ENCODE measurements at regions not wholly inside any gene's neighbourhood (a gene's known extent, or its start where the extent isn't known, plus 50 kb on each side); places are given as distances from the start of the nearest gene placed in this dataset.

GRCh38 chr6:119575721-119576120, 226.2 kb upstream of the MAN1A1 start:
- no peak for DNase-seq

GRCh38 chr6:119568580-119568979, 219.0 kb upstream of the MAN1A1 start:
- DNase-seq, result no peak

- no peak for DNase-seq
These were observed 217.1 kb upstream of the MAN1A1 start for GRCh38 chr6:119566546-119567260.

DNA sequence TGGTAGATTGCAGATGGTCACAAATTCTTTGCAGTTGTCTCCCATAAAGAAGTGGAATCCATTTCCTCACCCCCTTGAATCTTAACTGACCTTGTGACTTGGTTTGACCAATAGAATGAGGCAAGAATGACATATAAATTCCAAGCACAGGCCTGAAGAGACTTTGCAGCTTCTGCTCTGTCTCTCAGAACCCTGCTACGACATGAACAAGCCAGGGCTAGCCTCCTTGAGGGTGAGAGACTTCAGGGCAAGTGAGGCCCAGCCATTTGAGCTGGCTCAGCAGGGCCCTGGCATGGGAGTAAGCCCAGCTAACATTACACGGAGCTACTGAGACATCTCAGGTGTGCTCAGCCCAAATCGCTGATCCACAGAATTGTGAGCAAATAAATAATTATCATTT, 216.3 kb upstream of the MAN1A1 start:
- no peak for DNase-seq

DNA sequence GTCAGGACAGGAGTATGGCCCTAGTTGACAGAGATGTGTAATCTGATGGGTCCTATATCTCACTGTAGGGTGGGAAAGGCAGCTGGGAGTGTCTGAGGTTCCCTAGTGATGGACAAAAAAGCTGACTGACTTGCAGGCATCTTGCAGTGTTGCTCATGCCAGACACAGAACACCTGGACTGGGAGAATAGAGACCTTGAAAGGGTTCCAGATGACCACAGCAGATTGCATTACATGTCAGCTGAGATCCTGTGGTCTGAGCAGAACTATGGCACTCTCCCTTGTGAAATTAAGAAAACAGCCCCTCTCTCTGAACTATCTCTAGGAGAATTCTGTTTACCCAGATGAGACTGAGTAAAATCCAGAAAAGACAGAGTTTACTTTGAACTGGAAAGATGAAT, 212.6 kb upstream of the MAN1A1 start:
- no peak for DNase-seq

GRCh38 chr6:119559586-119559985, 210.0 kb upstream of the MAN1A1 start:
- DNase-seq, result no peak

DNA sequence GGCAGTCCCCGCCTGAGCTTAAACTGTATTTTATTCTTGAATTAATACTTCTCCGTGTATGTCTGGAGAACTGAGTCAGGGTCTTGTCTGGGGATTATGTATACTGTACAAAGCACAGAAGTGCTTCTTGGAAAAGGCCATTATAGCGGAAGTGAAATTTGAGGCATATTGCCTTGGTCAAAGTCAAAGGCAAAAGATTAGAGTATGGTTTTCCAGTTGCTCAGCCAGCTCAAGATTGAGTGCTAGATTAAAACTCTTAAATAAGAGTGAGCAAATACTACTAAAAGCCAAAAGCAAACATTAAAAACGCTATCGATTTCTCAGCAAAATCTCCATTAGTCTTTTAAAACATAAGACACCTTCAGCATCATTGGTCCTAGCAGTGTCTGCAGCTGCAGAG, 207.7 kb upstream of the MAN1A1 start:
- DNase-seq, result no peak

DNA sequence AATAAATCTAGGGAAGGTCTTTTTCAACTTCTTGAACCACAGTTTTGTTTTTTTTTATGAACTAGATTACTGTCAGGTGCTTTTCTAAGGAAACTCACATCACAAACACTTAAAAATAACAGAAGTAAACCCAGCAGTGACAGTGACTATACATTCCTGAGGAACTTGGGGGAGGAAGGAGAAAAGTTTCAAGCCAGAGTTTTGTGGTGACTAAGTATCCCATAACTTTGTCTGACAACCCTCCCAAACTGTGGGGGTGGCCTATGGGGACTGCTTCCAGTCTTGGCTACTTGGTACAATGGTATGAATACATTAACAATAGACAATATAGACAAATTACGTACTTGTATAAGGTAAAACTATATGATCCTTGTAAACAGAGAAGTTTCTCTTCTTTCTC, 202.5 kb upstream of the MAN1A1 start:
- no peak for DNase-seq

DNA sequence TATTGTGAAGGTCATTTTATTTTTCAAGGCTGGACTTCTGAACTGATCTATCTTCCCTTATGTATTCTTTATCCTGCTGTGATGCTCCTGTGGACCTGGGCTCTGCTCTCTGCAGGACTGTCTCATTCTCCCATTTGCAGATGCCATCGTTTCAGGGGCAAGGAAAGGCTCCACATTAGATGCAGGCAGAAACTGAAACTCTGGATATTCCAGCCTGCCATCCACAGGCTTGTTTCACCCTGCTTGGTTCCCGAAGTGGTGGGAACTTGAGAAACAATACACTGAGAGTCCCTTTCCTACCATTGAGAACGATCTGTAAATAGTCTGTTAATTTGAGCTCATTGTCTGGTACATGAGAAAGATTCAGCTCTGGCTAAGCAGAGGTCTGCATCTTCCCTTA, 197.5 kb upstream of the MAN1A1 start:
- no peak for DNase-seq

GRCh38 chr6:119545245-119545644, 195.7 kb upstream of the MAN1A1 start:
- no peak for DNase-seq

DNA sequence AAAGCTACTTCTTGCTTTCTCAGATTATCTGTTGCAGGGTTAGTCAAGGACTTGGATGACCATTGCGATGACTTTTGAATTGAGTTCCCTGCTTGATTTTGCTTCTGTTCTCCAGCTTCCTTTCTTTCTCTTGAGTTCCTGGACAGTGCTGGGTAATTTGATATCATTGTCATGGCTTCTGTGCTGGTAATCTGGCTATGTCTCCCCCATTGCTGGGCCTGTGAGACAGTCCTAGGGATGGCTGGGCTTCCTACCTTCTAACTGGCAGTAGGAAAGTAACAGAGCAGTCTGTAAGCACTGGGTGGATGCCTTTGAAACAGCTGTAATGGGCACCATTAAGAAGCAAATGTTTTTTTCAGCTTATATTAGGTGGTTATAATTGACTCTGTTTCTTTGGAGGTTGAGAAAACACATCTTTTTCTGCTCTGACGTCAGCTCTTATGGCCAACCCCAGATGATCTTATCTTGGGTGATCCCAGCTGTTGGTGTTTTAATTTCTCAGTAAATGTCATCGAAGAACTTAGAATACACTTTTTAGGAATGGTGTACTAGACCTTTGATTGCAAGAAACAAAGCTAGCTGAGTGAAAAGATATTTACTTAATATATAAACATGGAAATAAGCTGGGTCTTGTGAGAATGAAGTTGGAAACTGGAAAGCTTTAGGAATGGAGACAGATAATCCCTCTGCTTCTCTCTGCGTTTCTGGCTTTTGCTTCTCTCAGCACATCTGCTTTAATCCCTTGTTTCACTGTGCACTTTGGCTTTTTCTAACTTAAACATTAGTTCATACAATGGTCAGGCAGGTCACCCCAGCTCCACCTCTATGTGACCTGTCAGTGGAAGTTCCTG, 195.0 kb upstream of the MAN1A1 start:
- no peak for DNase-seq

DNA sequence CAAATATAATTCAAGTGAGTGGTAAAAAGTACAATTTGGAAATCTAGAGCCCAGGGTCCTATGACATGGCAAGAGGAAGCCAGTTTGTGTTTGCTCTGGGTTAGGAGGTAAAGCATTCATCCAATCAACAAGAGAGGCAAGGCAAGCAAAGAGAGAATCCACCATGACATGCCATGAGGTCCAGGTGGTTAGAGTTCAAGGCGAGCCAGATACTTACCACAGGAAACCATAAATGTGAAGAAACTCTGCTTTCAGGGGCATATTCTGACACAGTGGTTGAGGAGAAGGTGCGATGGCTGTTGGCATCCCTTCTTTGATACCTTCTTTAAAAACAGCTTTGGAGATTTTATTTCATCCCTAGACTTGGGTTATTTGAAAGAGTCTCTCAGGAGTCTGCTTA, 193.8 kb upstream of the MAN1A1 start:
- no peak for DNase-seq

- no peak for DNase-seq
These were observed 192.5 kb upstream of the MAN1A1 start for GRCh38 chr6:119542037-119542436.

GRCh38 chr6:119541132-119541905, 191.8 kb upstream of the MAN1A1 start:
- no peak for DNase-seq

GRCh38 chr6:119540417-119540816, 190.9 kb upstream of the MAN1A1 start:
- no peak for DNase-seq

GRCh38 chr6:119539066-119539746, 189.6 kb upstream of the MAN1A1 start:
- DNase-seq, result no peak

DNA sequence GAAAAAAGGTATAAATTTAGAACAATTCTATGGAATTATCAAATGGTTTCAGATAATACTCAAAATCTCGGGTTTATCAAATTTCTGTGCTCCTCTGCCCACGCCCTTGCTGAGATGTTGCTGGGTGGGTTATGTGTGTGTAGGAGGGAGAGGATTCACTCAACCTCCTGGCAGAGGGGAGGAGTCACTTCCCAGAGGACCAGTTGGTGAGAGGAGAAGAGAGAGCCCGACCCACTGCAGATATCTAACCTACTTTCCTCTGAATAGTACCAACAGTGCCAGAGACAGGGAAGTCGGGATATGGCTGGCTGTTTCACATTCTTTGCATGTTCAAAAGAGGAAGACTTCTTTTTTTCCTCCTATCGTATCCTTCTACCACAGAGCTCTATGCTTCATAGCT, 187.1 kb upstream of the MAN1A1 start:
- no peak for DNase-seq

- DNase-seq, result no peak
These were observed 185.8 kb upstream of the MAN1A1 start for GRCh38 chr6:119535332-119535731.

- no peak for DNase-seq
These were observed 184.2 kb upstream of the MAN1A1 start for GRCh38 chr6:119533603-119534279.

DNA sequence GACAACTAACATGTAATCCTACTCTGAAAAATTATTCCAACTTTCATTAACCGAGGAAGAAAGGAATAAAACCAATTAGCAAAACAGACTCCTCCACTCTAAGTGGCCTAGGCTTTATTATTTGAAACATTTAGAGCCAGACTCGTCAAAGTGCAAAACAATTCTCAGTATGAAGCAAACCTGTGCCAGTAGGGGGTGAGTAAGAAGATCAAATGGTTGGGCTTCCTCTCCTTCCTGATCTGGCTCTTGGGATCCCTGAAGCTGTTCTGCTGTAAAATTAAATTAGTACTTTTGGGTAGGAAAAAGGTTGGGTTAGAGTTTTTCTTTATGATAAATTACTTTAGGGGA, 177.6 kb upstream of the MAN1A1 start:
- DNase-seq, result no peak

GRCh38 chr6:119526561-119527230, 177.1 kb upstream of the MAN1A1 start:
- no peak for DNase-seq

DNA sequence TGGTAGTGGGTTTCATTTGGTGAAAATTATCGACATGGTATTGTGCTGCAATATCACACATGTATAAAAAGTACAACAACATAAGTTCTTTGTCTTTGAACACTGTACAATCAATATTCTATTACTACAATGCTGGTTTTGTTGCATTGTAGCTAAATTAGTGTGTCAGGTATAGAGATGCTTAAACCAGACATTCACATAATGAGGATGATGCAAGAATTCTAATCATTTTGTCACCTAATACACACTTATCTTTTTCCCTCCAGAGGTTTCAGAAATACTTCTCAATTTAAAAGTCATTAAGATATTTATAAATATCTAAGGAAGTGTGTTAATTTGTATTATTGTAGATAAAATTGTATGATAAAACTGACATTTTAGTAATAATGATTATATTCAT, 174.8 kb upstream of the MAN1A1 start:
- no peak for DNase-seq
